SU-DHL-6 (cell line): ENCODE measurements at regions not wholly inside any gene's neighbourhood (a gene's known extent, or its start where the extent isn't known, plus 50 kb on each side); places are given as distances from the start of the nearest gene placed in this dataset.

Source experiments
- H2AFZ ChIP-seq: fragments of 200-600 bp; sonication (generic); 2 replicates; pipeline ENCODE4 v1.6.1; 2014; ENCODE audit warnings: low read depth, mild to moderate bottlenecking, moderate library complexity, mixed read lengths, antibody characterized with exemption, low read length; ENCODE audit not compliant: severe bottlenecking
- H3F3A ChIP-seq: fragments of 200-600 bp; shearing (Covaris generic); 2 replicates; pipeline ENCODE4 v1.6.0; 2016; ENCODE audit warnings: antibody characterized with exemption, mild to moderate bottlenecking; ENCODE audit not compliant: insufficient read depth
- H3K27ac ChIP-seq: fragments of 200-600 bp; sonication (generic); 2 replicates; pipeline ENCODE4 v1.5.1; 2016; ENCODE audit warnings: low read depth, mild to moderate bottlenecking, low read length, moderate library complexity, mixed read lengths
- H3K27me3 ChIP-seq: fragments of 200-600 bp; sonication (generic), shearing (Covaris generic); 2 replicates; pipeline ENCODE4 v1.6.0; 2014; ENCODE audit warnings: mild to moderate bottlenecking, low read length
- H3K36me3 ChIP-seq: fragments of 200-600 bp; sonication (generic); 2 replicates; pipeline ENCODE4 v1.6.1; 2014; ENCODE audit warnings: mild to moderate bottlenecking, low read length, mixed read lengths
- H3K4me2 ChIP-seq: fragments of 300-600, 200-600 bp; shearing (Covaris generic), sonication (generic); 2 replicates; pipeline ENCODE4 v1.6.0; 2014; ENCODE audit warnings: low read length, low read depth, mild to moderate bottlenecking; ENCODE audit not compliant: poor library complexity, severe bottlenecking
- H3K4me3 ChIP-seq: fragments of 200-600 bp; sonication (generic); 2 replicates; pipeline ENCODE4 v1.5.1; 2014; ENCODE audit warnings: antibody characterized with exemption, low read length, mild to moderate bottlenecking, mixed read lengths; ENCODE audit not compliant: insufficient read depth, poor library complexity, severe bottlenecking
- H3K79me2 ChIP-seq: fragments of 200-600 bp; sonication (generic); 2 replicates; pipeline ENCODE4 v1.6.1; 2014; ENCODE audit warnings: mild to moderate bottlenecking, low read length, moderate library complexity; ENCODE audit not compliant: insufficient read depth
- H3K9ac ChIP-seq: fragments of 200-600 bp; sonication (generic); 2 replicates; pipeline ENCODE4 v1.7.0; 2014; ENCODE audit warnings: mild to moderate bottlenecking, low read length
- H3K9me2 ChIP-seq: fragments of 200-600 bp; sonication (generic); replicated peaks from 2 replicates; pipeline ENCODE4 v1.6.1; 2014; ENCODE audit warnings: low read length; ENCODE audit not compliant: insufficient read depth
- H3K9me3 ChIP-seq: fragments of 200-600 bp; sonication (generic); 2 replicates; pipeline ENCODE4 v1.6.1; 2014; ENCODE audit warnings: low read length, mixed read lengths; ENCODE audit not compliant: insufficient read depth
- H4K20me1 ChIP-seq: fragments of 200-600 bp; sonication (generic); 2 replicates; pipeline ENCODE4 v1.6.1; 2014; ENCODE audit warnings: low read depth, mild to moderate bottlenecking, antibody characterized with exemption, low read length, moderate library complexity, mixed read lengths
- CTCF ChIP-seq: fragments of 200-600 bp; sonication (generic); IDR thresholded peaks from one replicate; pipeline ENCODE4 v1.5.1; 2017; ENCODE audit warnings: antibody characterized with exemption, mild to moderate bottlenecking, low read length, moderate library complexity; ENCODE audit not compliant: insufficient read depth, poor library complexity, severe bottlenecking
- EZH2phosphoT487 ChIP-seq: fragments of 200-600 bp; sonication (generic), shearing (Covaris generic); conservative IDR thresholded peaks from 2 replicates; pipeline ENCODE4 v1.6.1; 2018; ENCODE audit warnings: mild to moderate bottlenecking, antibody characterized with exemption, low read length, moderate library complexity, mixed read lengths

DNA sequence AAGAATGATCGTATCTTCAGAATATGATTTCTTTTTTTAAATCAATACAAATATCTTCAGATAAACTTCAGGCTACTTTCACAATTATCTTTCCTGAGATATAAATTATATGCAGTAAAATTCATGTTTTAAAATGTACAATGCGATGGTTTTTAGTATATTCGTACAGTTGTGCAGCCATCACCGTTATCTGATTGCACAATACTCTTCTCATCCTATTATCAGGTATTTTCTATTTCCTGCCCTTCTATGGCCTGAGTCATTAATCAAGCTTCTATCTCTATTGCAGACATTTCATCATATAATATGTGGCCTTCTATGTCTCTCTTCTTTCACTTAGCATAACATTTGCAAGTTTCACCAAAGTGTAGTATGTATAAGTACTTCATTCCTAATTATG lies 1360.2 kb upstream of the SLC10A2 start:
- no peak overlapping the region for H3K27ac ChIP-seq
- no peaks in the 10 kb centered on the region for H3K36me3 ChIP-seq
- TF ChIP-seq EZH2phosphoT487 = no peak
- TF ChIP-seq CTCF = no peak
- no peak overlapping the region for H3K9ac ChIP-seq
- H3F3A ChIP-seq = no peaks in the 10 kb centered on the region
- H2AFZ ChIP-seq = no peak overlapping the region
- no peak overlapping the region for H3K4me2 ChIP-seq
- H3K4me3 ChIP-seq = no peak overlapping the region
- no peaks in the 10 kb centered on the region for H3K79me2 ChIP-seq
- no peaks in the 10 kb centered on the region for H3K27me3 ChIP-seq
- no peaks in the 10 kb centered on the region for H3K9me3 ChIP-seq
- H3K9me2 ChIP-seq = no peaks in the 10 kb centered on the region
- no peaks in the 10 kb centered on the region for H4K20me1 ChIP-seq

GRCh38 chr13:104422668-104423067 lies 1356.5 kb upstream of the SLC10A2 start:
- H3K9ac ChIP-seq = no peak overlapping the region
- no peaks in the 10 kb centered on the region for H3F3A ChIP-seq
- no peaks in the 10 kb centered on the region for H3K9me3 ChIP-seq
- no peaks in the 10 kb centered on the region for H3K9me2 ChIP-seq
- H3K4me3 ChIP-seq = no peak overlapping the region
- no peaks in the 10 kb centered on the region for H3K36me3 ChIP-seq
- H3K4me2 ChIP-seq = no peak overlapping the region
- no peak overlapping the region for H3K27ac ChIP-seq
- TF ChIP-seq CTCF (no peak), EZH2phosphoT487 (no peak)
- H3K79me2 ChIP-seq = no peaks in the 10 kb centered on the region
- no peak overlapping the region for H2AFZ ChIP-seq
- no peaks in the 10 kb centered on the region for H3K27me3 ChIP-seq
- no peaks in the 10 kb centered on the region for H4K20me1 ChIP-seq

- Histone ChIP-seq H3K4me2 (no peak overlapping the region), H3K36me3 (no peaks in the 10 kb centered on the region), H4K20me1 (no peaks in the 10 kb centered on the region), H3K9me3 (no peaks in the 10 kb centered on the region), H3K9me2 (no peaks in the 10 kb centered on the region), H3K27ac (no peak overlapping the region), H3K27me3 (no peaks in the 10 kb centered on the region), H3K79me2 (no peaks in the 10 kb centered on the region), H3K4me3 (no peak overlapping the region), H3K9ac (no peak overlapping the region), H3F3A (no peaks in the 10 kb centered on the region), H2AFZ (no peak overlapping the region)
- no peak for TF ChIP-seq EZH2phosphoT487
- TF ChIP-seq CTCF = no peak
These were observed 1350.8 kb upstream of the SLC10A2 start for GRCh38 chr13:104416973-104417372.

DNA sequence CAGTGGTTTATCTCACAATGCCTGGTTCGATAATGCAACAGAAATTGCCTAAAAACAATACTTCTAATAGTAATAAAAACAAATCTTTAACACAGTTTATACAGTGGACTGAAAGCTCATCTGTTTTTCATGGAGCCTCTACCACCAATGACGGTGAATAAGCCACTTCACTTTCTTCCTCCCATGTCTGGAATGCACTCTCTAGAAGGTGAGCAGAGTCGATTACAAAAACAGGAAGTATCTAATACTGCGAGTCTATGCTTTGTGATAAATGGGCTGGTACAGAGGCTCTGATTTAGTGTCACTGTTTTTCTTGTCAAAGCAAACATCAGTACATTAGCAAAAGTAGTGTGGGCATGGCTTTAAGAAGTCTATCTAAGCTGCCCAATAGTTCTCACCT lies 1348.6 kb upstream of the SLC10A2 start:
- Histone ChIP-seq H3K27me3 (no peaks in the 10 kb centered on the region), H3K9me3 (no peaks in the 10 kb centered on the region), H3K4me2 (no peak overlapping the region), H3K9me2 (no peaks in the 10 kb centered on the region), H3K9ac (no peak overlapping the region), H3K4me3 (no peak overlapping the region), H4K20me1 (no peaks in the 10 kb centered on the region), H3K27ac (no peak overlapping the region), H3F3A (no peaks in the 10 kb centered on the region), H3K36me3 (no peaks in the 10 kb centered on the region), H3K79me2 (no peaks in the 10 kb centered on the region), H2AFZ (no peak overlapping the region)
- no peak for TF ChIP-seq EZH2phosphoT487
- TF ChIP-seq CTCF = no peak
